B cell (primary cell): ENCODE measurements at regions not wholly inside any gene's neighbourhood (a gene's known extent, or its start where the extent isn't known, plus 50 kb on each side); places are given as distances from the start of the nearest gene placed in this dataset.
"Not testable (repeated sequence)": the region's sequence is repeated elsewhere in the genome, so short reads cannot be mapped to it uniquely, and the experiment has no call there.

Experiments used
- ATAC-seq: fragments of 200-7000 bp; cut with Tn5 transposase; one replicate; pipeline ENCODE4 v1.10.0; 2021; ENCODE audit warnings: low read depth, mild to moderate bottlenecking, moderate number of reproducible peaks, moderate library complexity
- CTCF ChIA-PET: fragments of 350-600 bp; sonication (Branson Sonifier 250); formaldehyde crosslinking; loops from one replicate; lab custom pipeline; 2021; ENCODE audit warnings: antibody characterized with exemption, inconsistent platforms; lab: Charles Lee
- POLR2A ChIA-PET: fragments of 350-600 bp; sonication (Branson Sonifier 250); formaldehyde crosslinking; loops from one replicate; lab custom pipeline; 2021; ENCODE audit warnings: antibody characterized with exemption; lab: Charles Lee
- DNase-seq: peaks from one replicate; pipeline ENCODE4 v3.0.0; 2013
- H2AFZ ChIP-seq: 2 replicates; pipeline ENCODE4 v1.6.1; 2012; ENCODE audit warnings: mild to moderate bottlenecking, low read depth, low read length; ENCODE audit not compliant: insufficient read depth, poor library complexity, severe bottlenecking
- H3K27ac ChIP-seq, 2 donors: 1 replicate in 1 of 2; 2 replicates in 1 of 2; pipeline ENCODE4 v1.5.1; 2012 to 2013; ENCODE audit warnings: low read length in 2 of 2, mild to moderate bottlenecking in 2 of 2, moderate library complexity in 1 of 2
- H3K27me3 ChIP-seq, 4 experiments: fragments of 200-600 bp in 1 of 4; sonication (generic) in 1 of 4; replicated peaks in 1 of 4; 1 replicate in 2 of 4; 2 replicates in 2 of 4; pipeline versions ENCODE4 v1.6.1 to v1.7.0; 2013 to 2016; ENCODE audit warnings: low read length in 3 of 4, mild to moderate bottlenecking in 2 of 4, mixed read lengths in 1 of 4, moderate library complexity in 1 of 4; ENCODE audit not compliant: insufficient read depth in 4 of 4, control insufficient read depth in 3 of 4; ENCODE audit errors: control extremely low read depth in 1 of 4
- H3K36me3 ChIP-seq, 2 experiments: replicated peaks in 1 of 2; 1 replicate in 1 of 2; 2 replicates in 1 of 2; pipeline versions ENCODE4 v1.6.1 to v1.7.1; 2013; ENCODE audit warnings: low read length in 1 of 2; ENCODE audit not compliant: insufficient read depth in 2 of 2, control insufficient read depth in 1 of 2; ENCODE audit errors: control extremely low read depth in 1 of 2, extremely low read depth in 1 of 2
- H3K4me1 ChIP-seq, 2 donors: fragments of 200-600 bp in 1 of 2; sonication (generic) in 1 of 2; 1 replicate in 1 of 2; 2 replicates in 1 of 2; pipeline versions ENCODE4 v1.5.1 to v1.6.1; 2013 to 2017; ENCODE audit warnings: low read length in 2 of 2; ENCODE audit not compliant: control insufficient read depth in 2 of 2, insufficient read depth in 2 of 2
- H3K4me2 ChIP-seq: replicated peaks from 2 replicates; pipeline ENCODE3; 2012; ENCODE audit warnings: mild to moderate bottlenecking, low read depth, low read length; ENCODE audit not compliant: poor library complexity, severe bottlenecking
- H3K4me3 ChIP-seq, 5 experiments: fragments of 200-600 bp in 1 of 5; sonication (generic) in 1 of 5; 1 replicate in 3 of 5; 2 replicates in 2 of 5; pipeline versions ENCODE4 v1.5.1 to v1.7.0; 2011 to 2016; ENCODE audit warnings: low read length in 4 of 5, mild to moderate bottlenecking in 4 of 5, low read depth in 2 of 5, control low read depth in 1 of 5, moderate library complexity in 1 of 5; ENCODE audit not compliant: insufficient read depth in 1 of 5; ENCODE audit errors: control extremely low read depth in 1 of 5, extremely low read depth in 1 of 5
- H3K79me2 ChIP-seq: fragments of 200-600 bp; sonication (generic); one replicate; pipeline ENCODE4 v1.6.0; 2016; ENCODE audit warnings: low read length; ENCODE audit not compliant: control insufficient read depth, insufficient read depth
- H3K9ac ChIP-seq: fragments of 200-600 bp; sonication (generic); 2 replicates; pipeline ENCODE4 v1.6.1; 2017; ENCODE audit warnings: mild to moderate bottlenecking, low read length, moderate library complexity
- H3K9me3 ChIP-seq, 3 donors: one replicate each; pipeline versions ENCODE4 v1.6.1 to v1.7.1; 2013; ENCODE audit warnings: low read length in 2 of 3; ENCODE audit not compliant: control insufficient read depth in 2 of 3, insufficient read depth in 1 of 3; ENCODE audit errors: control extremely low read depth in 1 of 3
- H4K20me1 ChIP-seq: 2 replicates; pipeline ENCODE4 v1.6.0; 2012; ENCODE audit warnings: mild to moderate bottlenecking, low read length; ENCODE audit not compliant: insufficient read depth, control insufficient read depth, poor library complexity, severe bottlenecking
- H3K27ac Mint-ChIP-seq: one replicate; pipeline ENCODE4 v1.8.0; 2021; ENCODE audit warnings: mixed read lengths
- H3K27me3 Mint-ChIP-seq: one replicate; pipeline ENCODE4 v1.8.0; 2021; ENCODE audit warnings: mixed read lengths
- H3K4me1 Mint-ChIP-seq: one replicate; pipeline ENCODE4 v1.8.0; 2021; ENCODE audit warnings: mixed read lengths
- H3K4me3 Mint-ChIP-seq: one replicate; pipeline ENCODE4 v1.8.0; 2021; ENCODE audit warnings: mixed read lengths
- H3K9me3 Mint-ChIP-seq: one replicate; pipeline ENCODE4 v1.8.0; 2022; ENCODE audit warnings: mixed read lengths; ENCODE audit not compliant: insufficient read depth
- WGBS: methylation state at CpG from one replicate; pipeline ENCODE4 v1.1.5; 2013; ENCODE audit warnings: missing lambda C conversion rate; ENCODE audit not compliant: insufficient coverage; 5-methylcytosine and 5-hydroxymethylcytosine counted together
- intact Hi-C: fragments of 100-400 bp; cut with micrococcal nuclease; formaldehyde crosslinking; loops from one replicate; pipeline ENCODE4 v1.10.0; 2022

GRCh38 chr15:21774760-21775159 lies 102.8 kb downstream of the POTEB start:
- H3K79me2 ChIP-seq, H3K27ac ChIP-seq, POLR2A ChIA-PET, H3K4me1 Mint-ChIP-seq, H3K4me3 Mint-ChIP-seq, ATAC-seq, H3K9me3 ChIP-seq, H3K9me3 Mint-ChIP-seq, H3K27me3 Mint-ChIP-seq, H3K4me1 ChIP-seq, H2AFZ ChIP-seq, DNase-seq, H3K4me2 ChIP-seq, H3K4me3 ChIP-seq, H3K27me3 ChIP-seq, intact Hi-C loops, H3K27ac Mint-ChIP-seq, CTCF ChIA-PET, H4K20me1 ChIP-seq, H3K36me3 ChIP-seq, H3K9ac ChIP-seq: not testable (repeated sequence)
- WGBS = no CpG with 5 or more reads among the region's 8 CpGs

DNA sequence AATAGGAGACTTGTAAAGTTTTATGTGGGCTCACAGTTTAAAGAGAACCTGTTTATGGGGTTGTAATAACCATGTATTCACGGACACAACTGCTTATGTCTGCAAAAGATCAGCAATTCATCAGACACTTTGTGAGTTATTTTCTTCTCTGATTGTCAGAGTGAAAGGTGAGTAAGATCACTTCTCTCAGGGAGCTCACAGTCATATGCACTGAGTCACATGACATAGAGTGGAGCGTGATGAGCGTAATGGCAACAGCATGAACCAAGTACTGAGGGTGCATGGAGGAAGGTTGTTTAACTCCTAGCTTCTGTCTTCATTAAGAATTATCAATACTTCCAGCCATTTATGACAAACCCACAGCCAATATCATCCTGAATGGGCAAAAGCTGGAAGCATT lies 111.0 kb downstream of the POTEB start:
- not testable (repeated sequence) for H3K27me3 Mint-ChIP-seq

DNA sequence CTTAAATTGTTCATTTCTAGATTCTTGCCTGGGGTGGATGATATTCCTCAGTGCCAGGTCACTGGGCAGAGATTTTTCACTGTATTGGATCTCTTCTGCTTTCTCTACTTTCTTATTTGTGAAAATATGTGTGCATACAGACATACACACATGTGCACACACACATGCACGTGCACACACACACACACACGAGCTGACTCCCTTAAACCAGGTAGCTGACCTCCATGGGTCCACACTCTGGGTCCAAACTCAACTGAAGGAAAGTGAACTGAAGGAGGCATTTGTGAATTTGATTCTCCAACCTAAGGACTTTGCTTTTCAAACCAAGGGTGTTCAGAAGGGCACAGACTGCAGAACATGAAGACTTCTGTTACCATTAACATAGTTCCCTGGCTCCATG lies 113.8 kb downstream of the POTEB start:
- CTCF ChIA-PET, H3K79me2 ChIP-seq, H3K4me1 Mint-ChIP-seq, H2AFZ ChIP-seq, ATAC-seq, H3K9me3 ChIP-seq, H3K27me3 Mint-ChIP-seq, H3K4me1 ChIP-seq, H3K9ac ChIP-seq, H3K36me3 ChIP-seq, POLR2A ChIA-PET, H3K4me3 ChIP-seq, H3K9me3 Mint-ChIP-seq, DNase-seq, H3K27ac ChIP-seq, H3K27me3 ChIP-seq, H4K20me1 ChIP-seq, H3K4me3 Mint-ChIP-seq, intact Hi-C loops, H3K27ac Mint-ChIP-seq, H3K4me2 ChIP-seq: not testable (repeated sequence)
- no CpG with 5 or more reads among the region's 2 CpGs for WGBS

More for the DNA sequence above, 111.0 kb downstream of the POTEB start:
- ATAC-seq, H2AFZ ChIP-seq, H3K9me3 ChIP-seq, H3K79me2 ChIP-seq, H4K20me1 ChIP-seq, H3K27ac ChIP-seq, H3K27me3 ChIP-seq, H3K9ac ChIP-seq, H3K27ac Mint-ChIP-seq, H3K36me3 ChIP-seq, H3K4me3 Mint-ChIP-seq, H3K4me2 ChIP-seq, H3K4me1 Mint-ChIP-seq, H3K4me3 ChIP-seq, CTCF ChIA-PET, H3K9me3 Mint-ChIP-seq, H3K4me1 ChIP-seq, POLR2A ChIA-PET, DNase-seq, intact Hi-C loops: not testable (repeated sequence)
- WGBS = no CpG with 5 or more reads among the region's 3 CpGs

DNA sequence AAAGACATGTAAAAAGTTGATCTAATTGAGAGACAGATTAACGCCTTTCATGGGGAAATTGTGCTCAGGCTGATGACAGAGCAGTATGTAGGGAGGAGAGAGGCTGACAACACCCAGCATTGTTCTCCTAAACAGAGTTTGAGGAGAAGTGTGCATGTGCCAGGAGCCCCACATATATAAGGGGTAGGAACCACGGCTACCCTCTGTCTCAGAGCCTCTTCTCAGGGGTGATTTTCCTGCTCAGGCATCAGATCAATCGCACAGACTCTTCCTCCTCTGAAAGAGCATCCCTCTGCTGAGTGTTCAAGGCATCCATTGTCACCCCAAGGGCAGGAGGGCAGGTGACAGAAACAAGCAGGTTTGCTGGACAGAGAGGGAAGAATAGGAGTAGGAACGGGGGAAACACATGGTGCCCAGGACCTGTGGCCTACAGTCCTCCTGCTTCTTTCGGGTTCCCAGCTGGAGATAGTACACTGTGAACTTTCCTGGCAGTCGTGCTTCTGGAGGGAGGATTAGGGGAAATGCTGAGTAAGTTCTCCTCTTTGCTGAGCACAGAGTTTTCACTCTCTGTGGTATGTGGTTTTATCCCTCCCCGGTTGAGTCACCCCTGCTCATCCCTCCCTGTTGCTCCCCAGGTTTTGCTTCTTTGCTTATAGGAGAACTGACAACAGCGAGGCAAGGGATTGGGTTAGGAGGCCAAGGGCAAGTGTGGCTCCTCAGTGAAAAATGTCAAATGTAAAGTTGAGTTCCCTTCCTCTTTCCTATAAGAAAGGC lies 117.1 kb downstream of the POTEB start:
- H3K27me3 ChIP-seq, POLR2A ChIA-PET, ATAC-seq, CTCF ChIA-PET, H3K4me3 Mint-ChIP-seq, H4K20me1 ChIP-seq, H3K9me3 ChIP-seq, H3K27ac ChIP-seq, H3K4me1 ChIP-seq, H3K27ac Mint-ChIP-seq, H3K9ac ChIP-seq, H3K79me2 ChIP-seq, H2AFZ ChIP-seq, H3K4me2 ChIP-seq, intact Hi-C loops, H3K9me3 Mint-ChIP-seq, H3K4me1 Mint-ChIP-seq, H3K36me3 ChIP-seq, DNase-seq, H3K4me3 ChIP-seq, H3K27me3 Mint-ChIP-seq: not testable (repeated sequence)
- WGBS = no CpG with 5 or more reads among the region's 8 CpGs
